Heart left ventricle (tissue), 13 donors: ENCODE measurements at regions not wholly inside any gene's neighbourhood (a gene's known extent, or its start where the extent isn't known, plus 50 kb on each side); places are given as distances from the start of the nearest gene placed in this dataset.

Experiments used
- POLR2A ChIP-seq, 2 donors: fragments of 450-650 bp; IDR thresholded peaks; one replicate each; pipeline ENCODE4 v1.6.1; 2017; ENCODE audit warnings: antibody characterized with exemption in 2 of 2, mild to moderate bottlenecking in 2 of 2, moderate library complexity in 2 of 2
- TF ChIP-seq, protein P1 (sequence below), 12 donors: fragments of 200-600 bp; sonication (generic) in 4 of 12; IDR thresholded peaks; one replicate each; pipeline versions ENCODE4 v1.5.0 to v1.8.0; 2018 to 2022; ENCODE audit warnings: antibody characterized with exemption in 12 of 12, mild to moderate bottlenecking in 5 of 12
- donor health status: ischemic (EF 13 %, LVEDD 7.1; RV severe dilation, severe dysfunction).
- donor health status: DM: no; HTN: yes; CAD: no.
- donor health status: DM: no; HTN: no; CAD: no.
- donor health status: ischemic (EF 25% LVEDD 6.9; RV normal size, moderate dysfunction).
- donor health status: ischemic (EF 25% LVEDD 5.7; RV mildly dilated, moderate dysfunction).
- donor health status: ischemic (EF 35%, LVEDD 5.7; RV mildly dilated, moderate dysfunction).
- donor health status: nonischemic (EF 11% LVEDD 7.7; RV severe dilation, severe dysfunction).
- donor health status: DM: yes; HTN: yes; CAD: no.
- donor health status: PGD.
- donor health status: ischemic (EF 29% LVEDD 5.4; RV normal size, mild dysfunction).
- donor health status: nonischemic (EF 23%, LVEDD 6.1; RV moderate dilation, normal function).

DNA sequence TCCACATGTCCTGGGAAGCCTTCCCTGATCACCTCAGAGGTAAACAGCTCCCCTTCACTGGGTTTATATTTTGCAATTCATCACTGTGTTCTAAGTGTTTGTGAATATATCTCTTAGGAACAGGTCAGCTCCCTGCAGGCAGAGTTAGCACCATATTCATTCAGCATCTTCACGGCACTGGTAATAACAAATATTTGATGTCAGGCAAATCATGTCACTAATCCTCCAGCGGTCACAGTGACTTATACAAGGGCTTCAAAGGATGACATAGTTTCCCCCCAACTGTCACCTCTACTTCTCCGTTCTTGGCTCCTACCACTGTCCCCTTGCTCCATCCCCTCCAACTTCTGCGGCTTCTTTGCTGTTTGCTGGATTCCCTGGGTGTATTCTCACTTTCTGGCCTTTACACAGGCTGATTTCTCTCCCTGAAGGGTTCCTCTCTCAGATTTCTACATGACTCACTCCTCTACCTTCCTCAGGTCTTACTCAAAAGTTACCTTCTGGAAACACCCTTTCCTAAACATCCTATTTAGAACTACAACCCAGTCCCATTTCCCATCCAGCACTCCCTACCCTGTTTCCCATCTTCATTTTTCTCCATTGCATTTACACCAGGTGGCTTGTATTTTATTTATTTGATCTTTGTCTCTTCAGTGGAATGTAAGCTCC lies 66.6 kb downstream of the NHLRC1 start:
- TF ChIP-seq, protein P1, sequence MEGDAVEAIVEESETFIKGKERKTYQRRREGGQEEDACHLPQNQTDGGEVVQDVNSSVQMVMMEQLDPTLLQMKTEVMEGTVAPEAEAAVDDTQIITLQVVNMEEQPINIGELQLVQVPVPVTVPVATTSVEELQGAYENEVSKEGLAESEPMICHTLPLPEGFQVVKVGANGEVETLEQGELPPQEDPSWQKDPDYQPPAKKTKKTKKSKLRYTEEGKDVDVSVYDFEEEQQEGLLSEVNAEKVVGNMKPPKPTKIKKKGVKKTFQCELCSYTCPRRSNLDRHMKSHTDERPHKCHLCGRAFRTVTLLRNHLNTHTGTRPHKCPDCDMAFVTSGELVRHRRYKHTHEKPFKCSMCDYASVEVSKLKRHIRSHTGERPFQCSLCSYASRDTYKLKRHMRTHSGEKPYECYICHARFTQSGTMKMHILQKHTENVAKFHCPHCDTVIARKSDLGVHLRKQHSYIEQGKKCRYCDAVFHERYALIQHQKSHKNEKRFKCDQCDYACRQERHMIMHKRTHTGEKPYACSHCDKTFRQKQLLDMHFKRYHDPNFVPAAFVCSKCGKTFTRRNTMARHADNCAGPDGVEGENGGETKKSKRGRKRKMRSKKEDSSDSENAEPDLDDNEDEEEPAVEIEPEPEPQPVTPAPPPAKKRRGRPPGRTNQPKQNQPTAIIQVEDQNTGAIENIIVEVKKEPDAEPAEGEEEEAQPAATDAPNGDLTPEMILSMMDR (IDR thresholded peaks at IDR 0.05) = no peak
- TF ChIP-seq POLR2A (IDR thresholded peaks at IDR 0.05) = no peak
